Spleen (tissue), 11 donors: ENCODE measurements at regions not wholly inside any gene's neighbourhood (a gene's known extent, or its start where the extent isn't known, plus 50 kb on each side); places are given as distances from the start of the nearest gene placed in this dataset.

Experiments
- DNase-seq: peaks from one replicate; pipeline ENCODE4 v3.0.0-alpha.2; 2020
- H3K27ac ChIP-seq, 8 donors: fragments of 200-600 bp; sonication (generic) in 7 of 8; 1 replicate in 4 of 8; 2 replicates in 4 of 8; pipeline versions ENCODE4 v1.5.0 to v1.8.0; 2016 to 2021; ENCODE audit warnings: inconsistent platforms in 4 of 8, mild to moderate bottlenecking in 4 of 8, moderate library complexity in 1 of 8
- H3K27me3 ChIP-seq, 7 donors: fragments of 200-600 bp; sonication (generic) in 6 of 7; replicated peaks in 1 of 7; 1 replicate in 4 of 7; 2 replicates in 3 of 7; pipeline versions ENCODE4 v1.5.0 to v1.8.0; 2016 to 2021; ENCODE audit warnings: inconsistent platforms in 3 of 7, mild to moderate bottlenecking in 1 of 7
- H3K36me3 ChIP-seq, 6 donors: fragments of 200-600 bp; sonication (generic) in 5 of 6; 1 replicate in 4 of 6; 2 replicates in 2 of 6; pipeline versions ENCODE4 v1.5.0 to v1.8.0; 2016 to 2021; ENCODE audit warnings: inconsistent platforms in 2 of 6
- H3K4me1 ChIP-seq, 6 donors: fragments of 200-600 bp; sonication (generic) in 5 of 6; 1 replicate in 3 of 6; 2 replicates in 3 of 6; pipeline versions ENCODE4 v1.5.0 to v1.8.0; 2016 to 2021; ENCODE audit warnings: inconsistent platforms in 3 of 6
- H3K4me3 ChIP-seq, 8 donors: fragments of 200-600 bp; sonication (generic) in 7 of 8; 1 replicate in 4 of 8; 2 replicates in 4 of 8; pipeline versions ENCODE4 v1.5.0 to v1.8.0; 2016 to 2021; ENCODE audit warnings: inconsistent platforms in 4 of 8, mild to moderate bottlenecking in 4 of 8, moderate library complexity in 2 of 8
- H3K9me3 ChIP-seq, 8 donors: fragments of 200-600 bp; sonication (generic) in 7 of 8; 1 replicate in 4 of 8; 2 replicates in 4 of 8; pipeline versions ENCODE4 v1.5.0 to v1.8.0; 2016 to 2021; ENCODE audit warnings: inconsistent platforms in 4 of 8
- POLR2A ChIP-seq, 3 donors: fragments of 450-650 bp; IDR thresholded peaks; one replicate each; pipeline ENCODE4 v1.5.1; 2017; ENCODE audit warnings: antibody characterized with exemption in 3 of 3, mild to moderate bottlenecking in 1 of 3
- POLR2AphosphoS5 ChIP-seq, 3 donors: sonication (generic); formaldehyde crosslinking; IDR thresholded peaks; one replicate each; pipeline ENCODE4 v1.5.1; 2017; ENCODE audit warnings: antibody characterized with exemption in 3 of 3
- WGBS, 5 donors: extraction: QIAGEN DNeasy Blood & Tissue Kit in 3 of 5; methylation state at CpG; one replicate each; pipeline versions ENCODE4 v1.1.5 to v1.1.7; 2013 to 2018; 5-methylcytosine and 5-hydroxymethylcytosine counted together
- intact Hi-C: fragments of 100-400 bp; cut with DNase I; formaldehyde crosslinking; loops from one replicate; pipeline ENCODE4 v1.15.0; 2023; ENCODE audit warnings: low total_unique reads
- TF ChIP-seq, protein P1 (sequence below), 11 experiments: fragments of 200-600 bp in 7 of 11; fragments of 450-650 bp in 4 of 11; sonication (generic) in 4 of 11; IDR thresholded peaks in 8 of 11; conservative IDR thresholded peaks in 3 of 11; 1 replicate in 7 of 11; 2 replicates in 4 of 11; pipeline versions ENCODE4 v1.4.0 to v1.8.0; 2016 to 2021; ENCODE audit warnings: antibody characterized with exemption in 11 of 11, inconsistent platforms in 4 of 11, mild to moderate bottlenecking in 1 of 11
- donor health status: healthy with polysubstance abuse.
- donor health status: DM: no; HTN: no; CAD: no; lungs with moderate emphysema.
- donor health status: DM: no; HTN: no; CAD: no.
- donor health status: Bipolar disorder and iron deficiency.
- donor health status: healthy.
- donor health status: DM: no; HTN: no; CAD: no.
- donor health status: DM: yes; HTN: yes; CAD: no.

DNA sequence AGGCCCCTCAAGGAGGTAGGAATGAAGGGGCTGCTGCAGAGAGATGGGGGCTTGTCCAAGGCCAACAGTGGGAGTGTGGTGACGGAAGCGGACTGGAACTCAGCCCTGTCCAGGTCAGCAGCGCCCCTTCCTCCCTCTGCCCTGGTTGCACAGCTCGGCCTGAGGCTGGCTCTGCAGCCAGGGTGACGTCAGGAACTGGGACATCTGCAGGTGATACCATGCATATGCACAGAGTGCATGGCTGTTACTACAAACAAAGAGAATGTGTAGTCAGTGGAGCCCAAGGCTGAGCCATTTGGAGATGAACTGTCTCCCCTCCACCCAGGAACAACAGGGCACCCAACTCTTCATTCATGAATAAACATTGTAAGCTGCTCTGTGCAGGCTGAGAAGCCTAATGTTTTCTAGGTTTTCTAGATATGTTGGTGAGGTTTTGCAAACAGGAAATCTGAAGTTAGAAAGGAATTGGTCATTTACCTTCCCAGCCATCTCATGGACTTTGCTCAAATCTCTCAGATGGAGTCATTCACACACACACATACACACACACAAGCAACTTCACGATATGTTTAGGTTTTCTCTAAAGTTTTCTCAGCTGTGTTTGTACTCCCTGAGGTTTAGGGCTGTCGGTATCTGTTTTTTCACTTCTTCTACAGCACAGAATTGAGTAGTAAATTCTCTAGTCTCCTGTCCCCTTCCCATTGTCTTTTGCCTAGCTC is 117.2 kb downstream of the TLE3 start:
- intact Hi-C loops: no loop called here
- Histone ChIP-seq H3K27ac (peak overlapping the region in 5 of 8 donors; percentile 24 to 73 (median 59)), H3K4me1 (peaks cover 0 to 23% (median 8%) of the 10 kb centered on the region in 6 donors), H3K36me3 (no peaks in the 10 kb centered on the region), H3K4me3 (no peak overlapping the region), H3K9me3 (peaks cover 0 to 4% (median 0%) of the 10 kb centered on the region in 8 donors), H3K27me3 (peaks cover 0 to 62% (median 3%) of the 10 kb centered on the region in 7 donors)
- 67 to 77% (median 73%) methylated on average over 7 of the region's 7 CpGs for WGBS, 5 donors
- no peak for DNase-seq
- TF ChIP-seq POLR2A (IDR thresholded peaks at IDR 0.05) (no peak), POLR2AphosphoS5 (IDR thresholded peaks at IDR 0.05) (no peak)
- TF ChIP-seq, protein P1, sequence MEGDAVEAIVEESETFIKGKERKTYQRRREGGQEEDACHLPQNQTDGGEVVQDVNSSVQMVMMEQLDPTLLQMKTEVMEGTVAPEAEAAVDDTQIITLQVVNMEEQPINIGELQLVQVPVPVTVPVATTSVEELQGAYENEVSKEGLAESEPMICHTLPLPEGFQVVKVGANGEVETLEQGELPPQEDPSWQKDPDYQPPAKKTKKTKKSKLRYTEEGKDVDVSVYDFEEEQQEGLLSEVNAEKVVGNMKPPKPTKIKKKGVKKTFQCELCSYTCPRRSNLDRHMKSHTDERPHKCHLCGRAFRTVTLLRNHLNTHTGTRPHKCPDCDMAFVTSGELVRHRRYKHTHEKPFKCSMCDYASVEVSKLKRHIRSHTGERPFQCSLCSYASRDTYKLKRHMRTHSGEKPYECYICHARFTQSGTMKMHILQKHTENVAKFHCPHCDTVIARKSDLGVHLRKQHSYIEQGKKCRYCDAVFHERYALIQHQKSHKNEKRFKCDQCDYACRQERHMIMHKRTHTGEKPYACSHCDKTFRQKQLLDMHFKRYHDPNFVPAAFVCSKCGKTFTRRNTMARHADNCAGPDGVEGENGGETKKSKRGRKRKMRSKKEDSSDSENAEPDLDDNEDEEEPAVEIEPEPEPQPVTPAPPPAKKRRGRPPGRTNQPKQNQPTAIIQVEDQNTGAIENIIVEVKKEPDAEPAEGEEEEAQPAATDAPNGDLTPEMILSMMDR (IDR thresholded peaks at IDR 0.05 in 8 of 11, conservative IDR thresholded peaks at IDR 0.05 in 3 of 11): no peak

GRCh38 chr15:69982037-69982436 is 115.7 kb downstream of the TLE3 start:
- peak overlapping the region in 2 of 8 donors; percentile 64 to 73 for H3K27ac ChIP-seq
- H3K36me3 ChIP-seq: no peaks in the 10 kb centered on the region
- no peak overlapping the region for H3K4me3 ChIP-seq
- DNase-seq: no peak
- TF ChIP-seq, protein P1 (IDR thresholded peaks at IDR 0.05 in 8 of 11, conservative IDR thresholded peaks at IDR 0.05 in 3 of 11): no peak
- no peak for TF ChIP-seq POLR2AphosphoS5 (IDR thresholded peaks at IDR 0.05)
- TF ChIP-seq POLR2A (IDR thresholded peaks at IDR 0.05): no peak
- 53 to 72% (median 56%) methylated on average over 2 of the region's 2 CpGs for WGBS, 5 donors
- H3K4me1 ChIP-seq: peaks cover 0 to 23% (median 8%) of the 10 kb centered on the region in 6 donors
- peaks cover 0 to 58% (median 3%) of the 10 kb centered on the region in 7 donors for H3K27me3 ChIP-seq
- intact Hi-C loops: no loop called here
- no peaks in the 10 kb centered on the region for H3K9me3 ChIP-seq

- Histone ChIP-seq H3K4me1 (peaks cover 0 to 23% (median 8%) of the 10 kb centered on the region in 6 donors), H3K27ac (no peak overlapping the region), H3K4me3 (no peak overlapping the region), H3K9me3 (no peaks in the 10 kb centered on the region), H3K36me3 (no peaks in the 10 kb centered on the region), H3K27me3 (peaks cover 0 to 67% (median 3%) of the 10 kb centered on the region in 7 donors)
- TF ChIP-seq POLR2A (IDR thresholded peaks at IDR 0.05) (no peak), POLR2AphosphoS5 (IDR thresholded peaks at IDR 0.05) (no peak)
- TF ChIP-seq, protein P1 (IDR thresholded peaks at IDR 0.05 in 8 of 11, conservative IDR thresholded peaks at IDR 0.05 in 3 of 11): no peak
- 83 to 91% (median 87%) methylated on average over 7 of the region's 7 CpGs for WGBS, 5 donors
- no peak for DNase-seq
- intact Hi-C loops: no loop called here
These were observed 113.9 kb downstream of the TLE3 start for GRCh38 chr15:69983696-69984265.
